DMS 273 (cell line): ENCODE measurements at regions not wholly inside any gene's neighbourhood (a gene's known extent, or its start where the extent isn't known, plus 50 kb on each side); places are given as distances from the start of the nearest gene placed in this dataset.
"Not testable (repeated sequence)": the region's sequence is repeated elsewhere in the genome, so short reads cannot be mapped to it uniquely, and the experiment has no call there.

ENCODE experiments used
- DNase-seq: peaks from one replicate; lab custom pipeline; 2025; ENCODE audit not compliant: unreplicated experiment; lab: John Stamatoyannopoulos, UW

DNA sequence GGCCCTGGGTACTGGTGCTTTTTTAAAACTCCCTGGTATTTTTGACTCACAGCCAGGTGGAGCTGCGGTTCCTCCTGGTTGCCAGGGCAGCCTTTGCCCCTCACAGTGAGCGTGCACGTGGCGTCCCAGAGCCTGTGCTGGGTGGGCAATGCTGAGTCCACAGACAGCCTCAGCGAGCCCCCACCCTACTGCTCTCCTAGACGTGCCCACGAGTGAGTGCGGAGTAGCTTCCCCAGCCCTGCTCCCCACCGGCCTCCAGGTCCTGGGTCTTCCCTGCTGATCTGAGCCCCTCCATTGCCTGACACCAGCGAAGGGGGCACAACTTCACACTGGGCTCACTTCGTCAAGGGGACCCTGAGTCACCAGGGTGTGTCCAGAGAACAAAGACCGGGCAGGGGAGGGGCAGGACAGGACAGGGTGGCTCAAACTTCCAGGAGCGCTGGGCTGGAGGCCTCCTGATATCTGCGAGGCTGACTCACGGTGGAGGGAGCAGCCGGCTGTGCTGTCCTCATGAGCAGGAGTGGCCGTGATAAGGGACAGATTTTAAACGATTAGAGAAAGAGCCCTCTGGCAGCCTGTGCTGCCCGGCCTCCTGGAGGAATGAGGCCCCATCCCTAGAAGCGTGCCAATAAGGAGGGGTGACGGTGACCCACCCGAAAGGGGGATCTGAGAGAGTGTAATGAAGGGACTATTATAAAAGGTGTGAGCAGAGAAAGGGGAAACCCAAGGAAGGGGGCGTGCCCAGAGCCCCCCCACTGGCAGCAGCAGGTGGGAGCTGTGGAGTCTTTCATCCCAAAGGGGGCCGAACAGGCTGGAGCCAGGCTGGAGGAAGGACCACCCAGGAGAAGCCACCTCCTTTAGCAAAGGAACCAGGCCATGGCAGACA is 129.3 kb upstream of the FGF3 start:
- no peak for DNase-seq

- DNase-seq: no peak
Measured at GRCh38 chr11:69949327-69949726, 128.8 kb upstream of the ANO1 start.

GRCh38 chr11:69950120-69950519 is 128.0 kb upstream of the ANO1 start:
- DNase-seq: peak; percentile 49

GRCh38 chr11:69950621-69951020 is 127.5 kb upstream of the ANO1 start:
- DNase-seq: no peak

DNA sequence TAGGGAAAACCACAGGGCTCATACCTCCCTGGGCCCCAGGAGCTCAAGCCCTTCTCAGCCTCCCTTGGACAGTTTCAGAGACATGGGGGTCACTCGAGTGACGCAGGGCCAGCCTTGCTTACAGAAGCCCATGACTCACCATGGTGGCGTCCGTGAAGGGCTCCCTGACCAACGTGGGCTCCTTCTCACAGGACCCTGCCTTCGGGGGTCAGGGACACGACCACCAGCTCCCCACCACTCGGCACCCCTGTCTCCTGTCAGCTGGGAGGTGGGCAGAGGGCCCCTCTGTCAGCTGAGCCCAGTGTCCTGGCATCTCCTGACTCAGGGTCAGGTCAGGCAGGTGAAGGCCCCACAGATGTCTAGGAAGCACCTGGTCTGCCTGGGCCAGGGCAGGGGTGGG is 126.3 kb upstream of the ANO1 start:
- no peak for DNase-seq

GRCh38 chr11:69952229-69952975 is 125.7 kb upstream of the ANO1 start:
- DNase-seq: not testable (repeated sequence)

DNA sequence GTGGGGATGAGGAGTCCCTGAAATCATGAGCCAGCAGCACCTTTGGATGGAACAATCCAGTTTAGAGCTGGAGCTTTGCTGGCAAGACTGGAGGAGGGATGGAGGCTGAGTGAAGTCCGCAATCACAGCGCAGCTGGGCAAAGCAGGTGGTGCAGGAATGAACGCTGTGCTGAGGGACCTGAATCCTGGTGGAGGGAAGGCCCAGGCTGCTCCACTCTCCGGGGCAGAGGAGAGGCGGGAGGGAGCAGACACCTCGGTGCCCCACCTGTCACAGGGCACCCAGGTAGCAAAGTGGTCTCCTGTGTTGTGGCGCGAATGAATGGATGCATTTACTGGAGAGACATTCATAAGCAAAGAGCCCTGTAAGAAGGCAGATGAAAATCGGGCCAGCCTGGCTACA is 124.8 kb upstream of the ANO1 start:
- no peak for DNase-seq

DNA sequence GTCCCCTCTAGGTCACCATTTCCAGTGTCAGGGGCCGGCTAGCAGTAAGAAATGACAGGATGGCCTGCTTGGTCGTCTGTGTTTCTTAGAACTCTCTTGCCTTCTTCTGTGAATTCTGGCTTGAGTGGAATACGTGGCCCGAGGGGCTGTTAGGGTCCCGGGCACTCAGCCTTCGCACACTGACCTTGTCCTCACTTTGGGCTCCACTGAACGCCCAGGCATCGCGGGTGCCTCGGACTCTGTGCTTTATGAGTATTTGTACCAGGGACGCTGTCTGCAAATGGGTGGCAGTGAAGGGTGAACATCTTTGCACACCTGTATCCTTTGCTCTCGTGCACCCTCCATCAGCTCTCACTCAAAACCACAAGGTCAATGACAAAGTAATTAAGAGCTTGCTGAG is 123.4 kb upstream of the ANO1 start:
- DNase-seq: no peak

- no peak for DNase-seq
Measured at GRCh38 chr11:69956669-69957190, 121.4 kb upstream of the ANO1 start.

DNA sequence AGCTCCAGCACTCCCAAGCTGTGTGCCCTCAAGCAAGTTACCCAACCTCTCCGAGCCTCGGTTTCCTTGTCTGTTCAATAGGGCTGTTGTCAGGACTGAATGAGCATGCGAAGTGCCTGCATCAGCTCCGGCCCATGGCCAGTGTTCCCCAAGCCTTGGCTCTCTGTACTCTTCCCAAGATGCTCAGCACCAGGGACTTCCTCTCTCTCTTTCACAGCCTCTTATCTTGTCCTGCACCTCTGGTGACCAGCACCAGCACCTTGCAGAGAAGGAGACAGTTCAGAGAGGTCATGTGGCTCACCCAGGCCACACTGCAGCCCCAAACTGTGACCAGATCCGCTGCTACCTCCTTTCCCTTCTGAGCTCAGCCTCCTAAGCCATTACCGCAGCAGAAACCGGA is 120.3 kb upstream of the ANO1 start:
- no peak for DNase-seq

DNA sequence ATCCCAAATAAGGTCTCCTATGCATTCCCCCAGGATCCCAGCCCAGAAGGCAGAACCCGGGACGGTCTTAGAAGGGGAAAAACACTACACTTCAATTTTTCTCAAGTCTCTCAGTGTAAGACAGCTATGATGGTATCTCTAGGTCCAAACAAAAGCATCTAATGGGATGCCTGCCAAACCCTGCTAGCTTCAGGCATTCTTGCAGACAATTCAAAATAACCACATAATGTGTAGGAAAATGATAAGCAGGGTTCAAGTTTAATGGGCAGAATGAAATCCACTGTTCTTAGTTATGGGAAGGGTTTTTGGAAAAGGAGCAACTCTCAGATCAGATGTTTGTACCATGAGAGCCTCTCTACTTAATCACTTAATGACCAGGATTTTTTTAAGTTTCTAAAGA is 119.8 kb upstream of the ANO1 start:
- DNase-seq: no peak

DNA sequence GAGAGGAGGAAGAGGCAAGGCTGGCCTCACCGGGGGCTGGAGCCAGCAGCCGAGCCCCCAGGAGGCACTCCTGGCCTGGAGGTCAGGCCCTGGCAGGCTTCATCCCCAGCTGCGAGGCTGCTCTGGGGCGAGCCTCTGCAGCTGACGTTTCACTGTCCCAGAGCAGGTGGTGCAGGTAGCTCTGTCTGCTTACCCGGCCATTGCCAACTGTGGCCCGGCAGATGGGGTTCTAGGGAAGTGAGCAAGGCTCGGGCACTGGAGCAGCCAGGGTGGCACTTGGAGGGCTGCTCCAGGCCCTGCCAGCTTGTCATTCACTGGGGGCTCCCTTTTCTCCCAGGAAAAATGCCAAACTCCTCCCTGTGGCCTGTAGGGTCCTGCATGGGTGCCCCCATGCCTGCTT is 118.7 kb upstream of the ANO1 start:
- no peak for DNase-seq

DNA sequence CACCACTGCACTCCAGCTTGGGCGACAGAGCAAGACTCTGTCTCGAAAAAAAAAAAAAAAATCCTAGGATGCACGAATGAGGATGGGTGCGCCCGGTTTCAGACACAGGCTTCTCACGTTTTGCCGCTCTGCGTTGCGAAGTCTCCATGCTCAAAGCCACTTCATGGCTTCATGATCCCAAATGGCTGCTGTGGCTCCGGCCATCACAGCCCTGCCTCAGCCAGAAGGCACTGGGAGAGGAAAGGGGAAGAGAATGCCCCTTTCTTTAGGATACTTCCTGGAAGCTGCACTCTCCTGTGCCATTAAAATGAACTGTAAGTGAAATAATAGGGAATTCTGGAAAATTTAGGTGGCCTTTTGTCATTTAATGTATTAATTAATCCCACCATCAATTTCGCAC is 116.4 kb upstream of the ANO1 start:
- DNase-seq: no peak

GRCh38 chr11:69962152-69962551 is 116.0 kb upstream of the ANO1 start:
- DNase-seq: no peak

DNA sequence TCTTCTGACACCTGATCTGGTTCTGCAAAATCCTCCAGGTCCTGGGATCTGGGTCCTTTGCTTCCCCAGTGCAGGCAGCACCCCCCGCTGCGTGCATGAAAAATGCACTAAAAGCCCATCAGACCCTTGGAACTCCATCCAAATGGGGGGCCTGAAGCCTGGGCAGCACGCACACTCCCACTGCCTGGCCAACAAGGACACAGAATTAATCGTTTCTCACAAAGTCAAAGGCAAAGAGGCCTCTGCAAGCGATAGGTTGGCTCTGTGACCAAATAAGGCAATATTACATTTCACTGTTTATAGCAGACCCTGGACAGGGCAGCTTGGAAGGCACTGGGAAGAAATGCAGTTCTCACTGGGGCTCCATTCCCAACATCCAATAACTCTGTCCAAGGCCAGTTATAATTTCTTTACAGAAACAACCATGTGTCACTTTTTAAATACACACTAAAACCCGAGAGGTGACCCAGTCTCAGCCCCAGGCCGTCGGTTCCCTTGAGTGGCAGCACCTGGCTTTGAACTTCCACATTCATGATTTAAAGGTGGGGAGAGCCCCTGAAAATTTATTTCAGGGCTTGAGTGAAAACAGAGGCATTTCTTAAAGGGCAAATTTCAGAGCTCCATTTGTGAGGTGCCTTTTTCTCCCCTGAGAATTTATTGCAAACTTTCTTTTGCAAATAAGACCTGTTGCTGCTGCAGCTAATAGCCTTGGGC is 114.4 kb upstream of the ANO1 start:
- no peak for DNase-seq

- no peak for DNase-seq
Measured at GRCh38 chr11:69964247-69964643, 113.9 kb upstream of the ANO1 start.

GRCh38 chr11:69965821-69966582 is 112.1 kb upstream of the ANO1 start:
- no peak for DNase-seq

GRCh38 chr11:69966583-69966835 is 111.6 kb upstream of the ANO1 start:
- no peak for DNase-seq

- DNase-seq: no peak
Measured at GRCh38 chr11:69966910-69967483, 111.1 kb upstream of the ANO1 start.

- no peak for DNase-seq
Measured at GRCh38 chr11:69967484-69967883, 110.6 kb upstream of the ANO1 start.
